Fibroblast of lung (primary cell): ENCODE measurements at regions not wholly inside any gene's neighbourhood (a gene's known extent, or its start where the extent isn't known, plus 50 kb on each side); places are given as distances from the start of the nearest gene placed in this dataset.

ENCODE experiments used
- DNase-seq, 2 donors: peaks; one replicate each; pipeline versions ENCODE4 v3.0.0 to v3.0.0-alpha.2; 2010; ENCODE audit warnings: low read depth in 2 of 2
- H2AFZ ChIP-seq: 2 replicates; pipeline ENCODE4 v1.5.1; 2012; ENCODE audit warnings: low read length, control low read depth, inconsistent platforms
- H3K27ac ChIP-seq: 2 replicates; pipeline ENCODE4 v1.5.1; 2011; ENCODE audit warnings: low read length, control low read depth; ENCODE audit not compliant: insufficient read depth
- H3K27me3 ChIP-seq: 2 replicates; pipeline ENCODE4 v1.5.1; 2011; ENCODE audit warnings: mild to moderate bottlenecking, low read length; ENCODE audit not compliant: control insufficient read depth, insufficient read depth
- H3K36me3 ChIP-seq: 2 replicates; pipeline ENCODE4 v1.5.1; 2011; ENCODE audit warnings: low read length; ENCODE audit not compliant: control insufficient read depth, insufficient read depth
- H3K4me1 ChIP-seq: 2 replicates; pipeline ENCODE4 v1.5.1; 2011; ENCODE audit warnings: low read length; ENCODE audit not compliant: control insufficient read depth, insufficient read depth; ENCODE audit errors: extremely low read depth
- H3K4me2 ChIP-seq: 2 replicates; pipeline ENCODE4 v1.5.1; 2011; ENCODE audit warnings: low read length, control low read depth; ENCODE audit not compliant: insufficient read depth; ENCODE audit errors: extremely low read depth
- H3K4me3 ChIP-seq, 4 experiments: fragments of 200-600 bp in 1 of 4; sonication (generic) in 1 of 4; replicated peaks in 1 of 4; 2 replicates each; pipeline ENCODE4 v1.5.1; 2011 to 2016; ENCODE audit warnings: low read length in 4 of 4, low read depth in 3 of 4, mild to moderate bottlenecking in 3 of 4, control low read depth in 2 of 4, inconsistent platforms in 1 of 4, mixed read lengths in 1 of 4; ENCODE audit not compliant: insufficient read depth in 1 of 4; ENCODE audit errors: control extremely low read depth in 1 of 4
- H3K79me2 ChIP-seq: 2 replicates; pipeline ENCODE4 v1.5.1; 2012; ENCODE audit warnings: mild to moderate bottlenecking, low read length, inconsistent platforms; ENCODE audit not compliant: control insufficient read depth, insufficient read depth
- H3K9ac ChIP-seq: 2 replicates; pipeline ENCODE4 v1.5.1; 2011; ENCODE audit warnings: mild to moderate bottlenecking, low read length, control low read depth; ENCODE audit not compliant: insufficient read depth
- H3K9me3 ChIP-seq: 2 replicates; pipeline ENCODE4 v1.5.1; 2012; ENCODE audit warnings: low read depth, low read length; ENCODE audit not compliant: control insufficient read depth, insufficient read depth
- H4K20me1 ChIP-seq: 2 replicates; pipeline ENCODE4 v1.5.1; 2011; ENCODE audit warnings: low read length; ENCODE audit not compliant: control insufficient read depth, insufficient read depth; ENCODE audit errors: extremely low read depth
- EZH2 ChIP-seq: IDR thresholded peaks from 2 replicates; pipeline ENCODE4 v1.5.1; 2012; ENCODE audit warnings: low read length, control low read depth, mild to moderate bottlenecking; ENCODE audit errors: missing control alignments
- TF ChIP-seq, protein P1 (sequence below), 2 donors: IDR thresholded peaks in 1 of 2; conservative IDR thresholded peaks in 1 of 2; 1 replicate in 1 of 2; 2 replicates in 1 of 2; pipeline ENCODE4 v1.5.1; 2011 to 2012; ENCODE audit warnings: low read length in 2 of 2, control low read depth in 1 of 2, inconsistent platforms in 1 of 2, low read depth in 1 of 2, mild to moderate bottlenecking in 1 of 2

DNA sequence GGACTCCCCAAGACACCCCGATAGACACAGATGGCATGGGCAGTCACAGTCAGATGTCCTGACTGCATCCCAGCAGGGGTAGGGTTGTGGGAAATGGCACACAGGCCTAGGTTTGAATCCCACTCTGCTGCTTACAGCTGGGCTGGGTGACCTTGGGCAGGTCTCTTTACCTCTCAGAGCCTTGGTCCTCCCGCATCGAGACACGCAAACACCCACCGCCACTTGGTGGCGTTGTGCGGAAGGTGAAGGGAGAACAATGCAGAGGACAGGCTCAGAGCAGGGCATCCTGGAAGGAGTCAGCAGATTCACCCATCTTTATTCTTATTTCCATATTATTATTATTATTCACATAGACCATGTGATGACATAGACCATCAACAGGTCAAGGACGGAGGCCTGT is 140.5 kb downstream of the MIAT start:
- H3K79me2 ChIP-seq: no peaks in the 10 kb centered on the region
- no peak overlapping the region for H2AFZ ChIP-seq
- H3K4me1 ChIP-seq: peaks cover 11% of the 10 kb centered on the region
- H3K27me3 ChIP-seq: no peaks in the 10 kb centered on the region
- no peak overlapping the region for H3K9ac ChIP-seq
- TF ChIP-seq EZH2: no peak
- TF ChIP-seq, protein P1, sequence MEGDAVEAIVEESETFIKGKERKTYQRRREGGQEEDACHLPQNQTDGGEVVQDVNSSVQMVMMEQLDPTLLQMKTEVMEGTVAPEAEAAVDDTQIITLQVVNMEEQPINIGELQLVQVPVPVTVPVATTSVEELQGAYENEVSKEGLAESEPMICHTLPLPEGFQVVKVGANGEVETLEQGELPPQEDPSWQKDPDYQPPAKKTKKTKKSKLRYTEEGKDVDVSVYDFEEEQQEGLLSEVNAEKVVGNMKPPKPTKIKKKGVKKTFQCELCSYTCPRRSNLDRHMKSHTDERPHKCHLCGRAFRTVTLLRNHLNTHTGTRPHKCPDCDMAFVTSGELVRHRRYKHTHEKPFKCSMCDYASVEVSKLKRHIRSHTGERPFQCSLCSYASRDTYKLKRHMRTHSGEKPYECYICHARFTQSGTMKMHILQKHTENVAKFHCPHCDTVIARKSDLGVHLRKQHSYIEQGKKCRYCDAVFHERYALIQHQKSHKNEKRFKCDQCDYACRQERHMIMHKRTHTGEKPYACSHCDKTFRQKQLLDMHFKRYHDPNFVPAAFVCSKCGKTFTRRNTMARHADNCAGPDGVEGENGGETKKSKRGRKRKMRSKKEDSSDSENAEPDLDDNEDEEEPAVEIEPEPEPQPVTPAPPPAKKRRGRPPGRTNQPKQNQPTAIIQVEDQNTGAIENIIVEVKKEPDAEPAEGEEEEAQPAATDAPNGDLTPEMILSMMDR (conservative IDR thresholded peaks at IDR 0.05 in 1 of 2, IDR thresholded peaks at IDR 0.05 in 1 of 2; ENCODE audit: low read depth in 1 of 2, low read length in 2 of 2): no peak
- H3K27ac ChIP-seq: no peak overlapping the region
- no peak overlapping the region for H3K4me3 ChIP-seq
- DNase-seq: no peak
- H3K9me3 ChIP-seq: no peaks in the 10 kb centered on the region
- H3K36me3 ChIP-seq: no peaks in the 10 kb centered on the region
- no peak overlapping the region for H3K4me2 ChIP-seq
- no peaks in the 10 kb centered on the region for H4K20me1 ChIP-seq

DNA sequence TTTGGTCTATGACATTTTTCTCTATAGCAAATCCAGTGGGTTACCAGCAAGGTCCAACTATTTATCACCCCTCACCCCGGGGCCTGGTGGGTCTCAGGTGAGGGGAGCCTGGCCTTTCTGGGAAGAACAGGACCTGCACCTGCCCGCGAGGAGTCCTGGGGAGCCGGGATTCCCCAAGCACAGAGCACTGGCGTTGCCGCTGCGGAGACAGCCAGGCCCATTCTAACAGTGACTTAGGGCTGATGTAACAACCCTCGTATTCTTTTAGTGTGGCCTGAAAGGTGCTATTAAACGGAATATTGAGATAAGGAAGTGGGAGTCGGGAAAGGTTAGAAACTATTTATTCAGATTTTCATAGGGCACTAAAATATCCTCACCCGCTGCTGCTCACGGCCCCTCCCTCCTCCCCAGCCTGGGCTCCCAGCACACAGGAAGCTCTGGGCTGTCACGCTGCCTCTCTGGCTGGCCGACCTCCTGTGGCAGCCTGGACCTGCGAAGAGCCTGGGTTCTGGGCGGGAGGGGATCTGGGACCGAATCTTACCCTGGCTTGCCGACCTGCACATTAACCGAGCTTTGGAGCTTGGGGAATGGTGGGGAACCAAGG is 141.2 kb downstream of the MIAT start:
- H3K4me3 ChIP-seq: no peak overlapping the region
- TF ChIP-seq, protein P1 (conservative IDR thresholded peaks at IDR 0.05 in 1 of 2, IDR thresholded peaks at IDR 0.05 in 1 of 2; ENCODE audit: low read depth in 1 of 2, low read length in 2 of 2): no peak
- no peak for TF ChIP-seq EZH2
- no peaks in the 10 kb centered on the region for H3K79me2 ChIP-seq
- no peak overlapping the region for H3K27ac ChIP-seq
- no peak overlapping the region for H3K4me2 ChIP-seq
- H4K20me1 ChIP-seq: no peaks in the 10 kb centered on the region
- H3K36me3 ChIP-seq: no peaks in the 10 kb centered on the region
- DNase-seq: no peak
- H3K27me3 ChIP-seq: no peaks in the 10 kb centered on the region
- no peak overlapping the region for H3K9ac ChIP-seq
- no peak overlapping the region for H2AFZ ChIP-seq
- peaks cover 11% of the 10 kb centered on the region for H3K4me1 ChIP-seq
- no peaks in the 10 kb centered on the region for H3K9me3 ChIP-seq

DNA sequence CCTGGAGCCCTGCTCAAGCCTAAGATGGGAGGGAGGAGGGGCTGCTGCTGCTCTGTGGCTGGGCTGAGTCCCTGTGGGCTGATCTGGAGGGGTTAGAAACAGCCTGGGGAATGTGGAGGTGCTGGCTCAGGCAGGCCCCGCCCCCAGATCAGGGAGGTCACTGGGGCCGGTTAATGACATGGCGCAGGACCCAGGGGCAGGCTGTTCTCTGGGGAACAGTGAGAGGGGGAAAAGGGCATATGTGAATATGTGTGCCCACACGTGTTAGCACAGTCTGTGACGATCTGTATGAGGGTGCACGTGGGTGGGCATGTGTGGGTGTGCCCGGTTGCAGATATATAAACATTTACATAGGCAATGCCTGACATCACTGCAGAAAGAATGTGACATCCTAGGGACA is 143.5 kb downstream of the MIAT start:
- no peaks in the 10 kb centered on the region for H4K20me1 ChIP-seq
- H3K36me3 ChIP-seq: no peaks in the 10 kb centered on the region
- H3K4me3 ChIP-seq: no peak overlapping the region
- no peak overlapping the region for H3K9ac ChIP-seq
- peak overlapping the region; percentile 28 for H3K27ac ChIP-seq
- H2AFZ ChIP-seq: no peak overlapping the region
- peaks cover 9% of the 10 kb centered on the region for H3K4me1 ChIP-seq
- H3K9me3 ChIP-seq: no peaks in the 10 kb centered on the region
- TF ChIP-seq EZH2: no peak
- TF ChIP-seq, protein P1 (conservative IDR thresholded peaks at IDR 0.05 in 1 of 2, IDR thresholded peaks at IDR 0.05 in 1 of 2; ENCODE audit: low read depth in 1 of 2, low read length in 2 of 2): no peak
- peak; percentile 34 to 60 for DNase-seq
- H3K4me2 ChIP-seq: no peak overlapping the region
- H3K79me2 ChIP-seq: no peaks in the 10 kb centered on the region
- H3K27me3 ChIP-seq: no peaks in the 10 kb centered on the region
